ENCODE measurements at regions not wholly inside any gene's neighbourhood (a gene's known extent, or its start where the extent isn't known, plus 50 kb on each side); places are given as distances from the start of the nearest gene placed in this dataset.

GRCh38 chr10:21175797-21176196 is 278.7 kb upstream of the NEBL start:
- TF ChIP-seq CTCF (IDR thresholded peaks at IDR 0.05 in 8 of 11, conservative IDR thresholded peaks at IDR 0.05 in 3 of 11), result no peak
- no peak for TF ChIP-seq POLR2AphosphoS5 (IDR thresholded peaks at IDR 0.05)
- TF ChIP-seq POLR2A (IDR thresholded peaks at IDR 0.05), result no peak
